ENCODE measurements at regions not wholly inside any gene's neighbourhood (a gene's known extent, or its start where the extent isn't known, plus 50 kb on each side); places are given as distances from the start of the nearest gene placed in this dataset.
"Not testable (repeated sequence)": the region's sequence is repeated elsewhere in the genome, so short reads cannot be mapped to it uniquely, and the experiment has no call there.

- TF ChIP-seq EZH2, EZH2phosphoT487 (IDR thresholded peaks at IDR 0.05): not testable (repeated sequence)
- TF ChIP-seq, protein P1, sequence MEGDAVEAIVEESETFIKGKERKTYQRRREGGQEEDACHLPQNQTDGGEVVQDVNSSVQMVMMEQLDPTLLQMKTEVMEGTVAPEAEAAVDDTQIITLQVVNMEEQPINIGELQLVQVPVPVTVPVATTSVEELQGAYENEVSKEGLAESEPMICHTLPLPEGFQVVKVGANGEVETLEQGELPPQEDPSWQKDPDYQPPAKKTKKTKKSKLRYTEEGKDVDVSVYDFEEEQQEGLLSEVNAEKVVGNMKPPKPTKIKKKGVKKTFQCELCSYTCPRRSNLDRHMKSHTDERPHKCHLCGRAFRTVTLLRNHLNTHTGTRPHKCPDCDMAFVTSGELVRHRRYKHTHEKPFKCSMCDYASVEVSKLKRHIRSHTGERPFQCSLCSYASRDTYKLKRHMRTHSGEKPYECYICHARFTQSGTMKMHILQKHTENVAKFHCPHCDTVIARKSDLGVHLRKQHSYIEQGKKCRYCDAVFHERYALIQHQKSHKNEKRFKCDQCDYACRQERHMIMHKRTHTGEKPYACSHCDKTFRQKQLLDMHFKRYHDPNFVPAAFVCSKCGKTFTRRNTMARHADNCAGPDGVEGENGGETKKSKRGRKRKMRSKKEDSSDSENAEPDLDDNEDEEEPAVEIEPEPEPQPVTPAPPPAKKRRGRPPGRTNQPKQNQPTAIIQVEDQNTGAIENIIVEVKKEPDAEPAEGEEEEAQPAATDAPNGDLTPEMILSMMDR (IDR thresholded peaks at IDR 0.05), result not testable (repeated sequence)
These were observed 117.0 kb downstream of the CEP44 start for GRCh38 chr4:174400603-174401302.
